ENCODE measurements at regions not wholly inside any gene's neighbourhood (a gene's known extent, or its start where the extent isn't known, plus 50 kb on each side); places are given as distances from the start of the nearest gene placed in this dataset.

GRCh38 chr4:4613641-4614286 is 71.9 kb upstream of the STX18 start:
- no peak overlapping the region for H3K27ac ChIP-seq
- TF ChIP-seq CTCF (IDR thresholded peaks at IDR 0.05), result no peak
- no peaks in the 10 kb centered on the region for H3K27me3 ChIP-seq
- no peak for DNase-seq
- intact Hi-C loops (cut with DNase I; ENCODE audit: low total_unique reads), result no loop called here
- H3K4me3 ChIP-seq, result no peak overlapping the region
- peaks cover 0 to 3% (median 0%) of the 10 kb centered on the region in 3 donors for H3K9me3 ChIP-seq
- no peaks in the 10 kb centered on the region for H3K4me1 ChIP-seq
- no peaks in the 10 kb centered on the region for H3K36me3 ChIP-seq

- no peak overlapping the region for H3K27ac ChIP-seq
- H3K27me3 ChIP-seq, result no peaks in the 10 kb centered on the region
- no peaks in the 10 kb centered on the region for H3K4me1 ChIP-seq
- no peak for DNase-seq
- H3K36me3 ChIP-seq, result no peaks in the 10 kb centered on the region
- no peaks in the 10 kb centered on the region for H3K9me3 ChIP-seq
- intact Hi-C loops (cut with DNase I; ENCODE audit: low total_unique reads), result no loop called here
- no peak overlapping the region for H3K4me3 ChIP-seq
- TF ChIP-seq CTCF (IDR thresholded peaks at IDR 0.05), result no peak
Observed at GRCh38 chr4:4613126-4613465, 71.2 kb upstream of the STX18 start.

GRCh38 chr4:4610672-4611071 is 68.8 kb upstream of the STX18 start:
- no peak for TF ChIP-seq CTCF (IDR thresholded peaks at IDR 0.05)
- Histone ChIP-seq H3K9me3 (no peaks in the 10 kb centered on the region), H3K4me1 (no peaks in the 10 kb centered on the region), H3K27me3 (no peaks in the 10 kb centered on the region), H3K36me3 (no peaks in the 10 kb centered on the region), H3K27ac (no peak overlapping the region), H3K4me3 (no peak overlapping the region)
- intact Hi-C loops (cut with DNase I; ENCODE audit: low total_unique reads), result no loop called here
- no peak for DNase-seq

- Histone ChIP-seq H3K4me3 (no peak overlapping the region), H3K27me3 (no peaks in the 10 kb centered on the region), H3K36me3 (no peaks in the 10 kb centered on the region), H3K9me3 (no peaks in the 10 kb centered on the region), H3K4me1 (no peaks in the 10 kb centered on the region), H3K27ac (no peak overlapping the region)
- DNase-seq, result no peak
- no peak for TF ChIP-seq CTCF (IDR thresholded peaks at IDR 0.05)
- intact Hi-C loops (cut with DNase I; ENCODE audit: low total_unique reads), result no loop called here
Observed at GRCh38 chr4:4609622-4610334, 67.9 kb upstream of the STX18 start.

GRCh38 chr4:4608214-4608537 is 66.3 kb upstream of the STX18 start:
- no peaks in the 10 kb centered on the region for H3K27me3 ChIP-seq
- H3K36me3 ChIP-seq, result no peaks in the 10 kb centered on the region
- intact Hi-C loops (cut with DNase I; ENCODE audit: low total_unique reads), result no loop called here
- DNase-seq, result no peak
- no peaks in the 10 kb centered on the region for H3K4me1 ChIP-seq
- no peaks in the 10 kb centered on the region for H3K9me3 ChIP-seq
- no peak overlapping the region for H3K4me3 ChIP-seq
- no peak for TF ChIP-seq CTCF (IDR thresholded peaks at IDR 0.05)
- H3K27ac ChIP-seq, result no peak overlapping the region
